ENCODE measurements at regions not wholly inside any gene's neighbourhood (a gene's known extent, or its start where the extent isn't known, plus 50 kb on each side); places are given as distances from the start of the nearest gene placed in this dataset.
A peak's percentile ranks its signal among the peaks of the same experiment; 100 is the strongest.

DNA sequence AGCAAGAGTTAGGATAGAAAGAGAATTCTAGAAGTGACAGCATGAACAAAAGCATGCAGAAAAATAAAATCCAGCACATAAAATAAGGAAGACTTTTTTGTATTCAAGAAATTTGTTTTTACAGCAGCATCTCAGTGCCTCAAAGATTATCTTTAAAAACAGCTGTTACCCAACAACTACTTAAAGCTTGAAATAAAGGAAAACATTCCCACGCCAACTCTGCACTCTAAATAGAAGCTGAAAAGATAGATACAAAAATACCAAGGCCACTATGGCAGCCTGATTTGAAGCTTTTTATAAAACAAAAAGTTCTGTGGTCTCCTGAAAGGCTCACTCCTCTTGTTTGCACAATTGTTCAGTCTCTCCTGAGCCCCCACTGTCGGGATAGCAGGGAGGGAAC is 83.6 kb upstream of the LRRC55 start:
- 89 to 96% methylated on average over 2 of the region's 2 CpGs for WGBS, 2 experiments

DNA sequence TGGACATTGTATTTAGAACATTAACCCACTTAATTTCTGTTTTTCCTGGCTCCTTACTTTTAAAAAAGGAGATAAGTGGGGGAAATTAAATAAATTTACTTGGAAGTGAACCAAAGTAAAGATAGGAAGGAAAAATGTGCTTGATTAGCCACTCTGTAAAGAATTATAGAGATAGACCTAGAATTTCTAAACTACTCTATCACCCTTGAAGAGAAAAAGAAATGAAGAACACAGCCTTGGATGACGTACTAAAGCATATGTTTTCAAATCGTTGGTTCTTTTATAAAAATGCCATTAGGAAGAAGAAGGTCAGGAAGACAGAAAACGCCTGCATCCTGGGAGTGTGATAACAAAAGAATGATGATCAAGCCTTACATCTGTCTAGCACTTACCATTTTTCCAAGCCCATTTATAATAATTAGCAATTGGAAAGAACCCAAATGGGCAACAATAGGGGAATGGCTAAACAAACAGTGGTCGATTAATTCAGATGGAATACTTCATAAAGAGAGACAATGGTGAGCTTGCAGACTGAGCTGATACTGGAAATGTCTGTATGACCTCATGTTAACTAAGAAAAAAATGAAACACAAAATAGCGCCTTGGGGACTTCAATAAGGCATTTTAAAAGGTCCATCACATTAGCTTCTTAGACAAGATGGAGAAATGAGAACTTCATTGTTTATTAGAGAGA is 81.0 kb upstream of the LRRC55 start:
- no peaks in the 10 kb centered on the region for H3K4me1 ChIP-seq (ENCODE audit: control insufficient read depth, insufficient read depth, low read length)
- no peaks in the 10 kb centered on the region for H3K36me3 ChIP-seq (ENCODE audit: control insufficient read depth, insufficient read depth, low read length)
- no peak overlapping the region for H3K27ac ChIP-seq (ENCODE audit: insufficient read depth, low read depth, low read length, poor library complexity, severe bottlenecking)
- H3K9me3 ChIP-seq (ENCODE audit: control insufficient read depth, low read length), result no peaks in the 10 kb centered on the region
- no peaks in the 10 kb centered on the region for H3K27me3 ChIP-seq (ENCODE audit: control insufficient read depth, insufficient read depth, low read length, poor library complexity, severe bottlenecking)
- WGBS, 2 experiments, result 86 to 91% methylated on average over 5 of the region's 5 CpGs
- no peak overlapping the region for H3K4me3 ChIP-seq (ENCODE audit: insufficient read depth, low read depth, low read length)

More for the DNA sequence above, 83.6 kb upstream of the LRRC55 start:
- Histone ChIP-seq H3K36me3 (ENCODE audit: control insufficient read depth, insufficient read depth, low read length) (no peaks in the 10 kb centered on the region), H3K4me3 (ENCODE audit: insufficient read depth, low read depth, low read length) (no peak overlapping the region), H3K9me3 (ENCODE audit: control insufficient read depth, low read length) (no peaks in the 10 kb centered on the region), H3K27me3 (ENCODE audit: control insufficient read depth, insufficient read depth, low read length, poor library complexity, severe bottlenecking) (no peaks in the 10 kb centered on the region), H3K27ac (ENCODE audit: insufficient read depth, low read depth, low read length, poor library complexity, severe bottlenecking) (no peak overlapping the region), H3K4me1 (ENCODE audit: control insufficient read depth, insufficient read depth, low read length) (no peaks in the 10 kb centered on the region)

DNA sequence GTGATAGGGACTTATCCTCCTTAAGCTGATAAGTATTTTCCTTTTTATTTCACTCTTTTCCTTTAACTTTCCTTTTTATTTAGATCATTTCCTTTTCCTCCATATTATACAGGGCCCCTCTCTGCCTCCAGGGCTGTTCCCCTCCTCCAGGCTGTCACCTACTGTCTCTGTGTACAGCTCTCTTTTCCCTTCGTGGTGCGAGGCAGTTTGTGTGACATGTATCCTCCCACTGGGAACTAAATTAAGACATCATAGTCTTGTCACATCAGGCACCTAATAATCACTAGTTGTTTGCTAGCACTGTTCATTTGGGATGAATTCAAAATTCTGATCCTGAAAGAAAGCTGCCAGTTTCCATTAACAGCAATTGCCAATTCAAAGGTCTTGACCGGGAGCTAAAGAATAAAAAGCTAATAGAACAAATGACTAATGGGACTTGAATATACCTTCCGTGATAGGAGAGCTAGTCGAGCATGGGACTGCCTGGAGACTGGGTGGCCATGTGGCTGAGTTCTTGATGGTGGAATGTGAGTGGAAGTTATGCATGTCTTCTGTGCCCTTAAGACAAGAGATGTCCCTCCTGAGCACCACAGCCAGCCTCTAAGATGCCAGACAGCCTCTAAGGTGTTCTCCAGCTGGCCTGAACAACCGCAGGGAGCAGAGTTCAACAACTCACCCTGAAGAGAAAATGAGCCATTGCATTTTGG is 77.7 kb upstream of the LRRC55 start:
- no peaks in the 10 kb centered on the region for H3K36me3 ChIP-seq (ENCODE audit: control insufficient read depth, insufficient read depth, low read length)
- no peaks in the 10 kb centered on the region for H3K27me3 ChIP-seq (ENCODE audit: control insufficient read depth, insufficient read depth, low read length, poor library complexity, severe bottlenecking)
- no peaks in the 10 kb centered on the region for H3K9me3 ChIP-seq (ENCODE audit: control insufficient read depth, low read length)
- no peaks in the 10 kb centered on the region for H3K4me1 ChIP-seq (ENCODE audit: control insufficient read depth, insufficient read depth, low read length)
- no peak overlapping the region for H3K4me3 ChIP-seq (ENCODE audit: insufficient read depth, low read depth, low read length)
- no peak overlapping the region for H3K27ac ChIP-seq (ENCODE audit: insufficient read depth, low read depth, low read length, poor library complexity, severe bottlenecking)
- 90 to 92% methylated on average over 6 of the region's 6 CpGs for WGBS, 2 experiments

DNA sequence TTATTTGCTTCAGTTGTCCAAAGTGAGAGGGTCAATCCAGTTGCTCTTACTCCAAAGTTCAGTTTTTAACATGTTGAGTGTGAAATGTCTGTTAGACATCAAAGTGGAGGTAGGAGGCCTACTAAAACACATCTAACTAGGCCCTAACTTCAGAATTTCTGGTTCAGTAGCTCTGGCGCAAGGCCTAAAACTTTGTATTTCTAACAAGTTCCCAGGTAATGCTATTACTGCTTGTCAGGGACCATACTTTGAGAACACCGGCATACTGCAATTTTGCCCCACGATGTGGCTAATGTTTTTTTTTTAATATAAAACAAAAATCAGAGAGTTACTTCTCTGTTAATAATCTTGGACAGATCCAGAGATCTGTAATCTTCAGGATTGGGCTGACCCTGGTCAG is 72.4 kb upstream of the LRRC55 start:
- H3K27me3 ChIP-seq (ENCODE audit: control insufficient read depth, insufficient read depth, low read length, poor library complexity, severe bottlenecking), result no peaks in the 10 kb centered on the region
- H3K4me3 ChIP-seq (ENCODE audit: insufficient read depth, low read depth, low read length), result no peak overlapping the region
- no peak overlapping the region for H3K27ac ChIP-seq (ENCODE audit: insufficient read depth, low read depth, low read length, poor library complexity, severe bottlenecking)
- WGBS, 2 experiments, result 93 to 94% methylated on average over 1 to 3 of the region's 3 CpGs
- no peaks in the 10 kb centered on the region for H3K36me3 ChIP-seq (ENCODE audit: control insufficient read depth, insufficient read depth, low read length)
- no peaks in the 10 kb centered on the region for H3K9me3 ChIP-seq (ENCODE audit: control insufficient read depth, low read length)
- no peaks in the 10 kb centered on the region for H3K4me1 ChIP-seq (ENCODE audit: control insufficient read depth, insufficient read depth, low read length)

DNA sequence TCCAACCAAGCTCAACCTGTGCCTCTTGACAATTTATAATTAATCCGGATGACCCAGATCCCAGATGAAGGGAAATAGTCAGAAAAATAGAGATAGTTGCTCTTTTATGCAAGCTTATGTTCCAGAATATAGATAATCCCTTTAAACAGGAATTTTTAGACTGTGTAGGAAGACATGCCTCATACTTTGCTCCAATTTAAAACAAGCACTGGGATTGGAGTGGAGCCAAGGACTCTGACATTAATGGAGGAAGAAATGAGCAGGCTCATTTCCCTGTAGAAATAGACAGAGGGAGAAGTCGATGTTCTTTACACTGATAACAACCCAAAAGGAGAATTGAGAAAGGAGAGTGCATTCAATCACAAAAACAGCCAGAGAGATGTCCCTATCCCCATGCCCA is 70.1 kb upstream of the LRRC55 start:
- Histone ChIP-seq H3K9me3 (ENCODE audit: control insufficient read depth, low read length) (no peaks in the 10 kb centered on the region), H3K27me3 (ENCODE audit: control insufficient read depth, insufficient read depth, low read length, poor library complexity, severe bottlenecking) (no peaks in the 10 kb centered on the region), H3K36me3 (ENCODE audit: control insufficient read depth, insufficient read depth, low read length) (no peaks in the 10 kb centered on the region), H3K4me3 (ENCODE audit: insufficient read depth, low read depth, low read length) (no peak overlapping the region), H3K4me1 (ENCODE audit: control insufficient read depth, insufficient read depth, low read length) (no peaks in the 10 kb centered on the region), H3K27ac (ENCODE audit: insufficient read depth, low read depth, low read length, poor library complexity, severe bottlenecking) (no peak overlapping the region)
- 82 to 95% methylated on average over 1 of the region's 2 CpGs for WGBS, 2 experiments

DNA sequence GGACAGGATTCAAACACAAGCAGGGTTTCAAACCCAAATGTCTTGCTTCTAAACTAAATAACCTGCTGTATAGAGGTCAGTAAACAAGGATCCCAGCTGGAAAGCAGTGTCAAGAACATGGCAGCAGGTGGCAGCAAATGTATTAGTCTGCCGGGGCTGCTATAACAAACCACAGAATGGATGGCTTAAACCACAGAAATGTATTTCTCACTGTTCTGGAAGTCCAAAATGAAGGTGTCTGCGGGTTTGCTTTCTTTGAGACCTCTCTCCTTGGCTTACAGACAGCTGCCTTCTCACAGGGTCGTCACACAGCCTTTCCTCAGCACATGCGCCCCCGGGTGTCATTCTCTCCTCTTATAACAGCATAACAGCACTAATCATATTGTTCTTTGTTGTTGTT is 65.1 kb upstream of the LRRC55 start:
- 57 to 75% methylated on average over 3 to 5 of the region's 5 CpGs for WGBS, 2 experiments
- Histone ChIP-seq H3K27ac (ENCODE audit: insufficient read depth, low read depth, low read length, poor library complexity, severe bottlenecking) (no peak overlapping the region), H3K4me1 (ENCODE audit: control insufficient read depth, insufficient read depth, low read length) (peaks cover 2% of the 10 kb centered on the region), H3K4me3 (ENCODE audit: insufficient read depth, low read depth, low read length) (no peak overlapping the region), H3K9me3 (ENCODE audit: control insufficient read depth, low read length) (no peaks in the 10 kb centered on the region), H3K27me3 (ENCODE audit: control insufficient read depth, insufficient read depth, low read length, poor library complexity, severe bottlenecking) (no peaks in the 10 kb centered on the region), H3K36me3 (ENCODE audit: control insufficient read depth, insufficient read depth, low read length) (no peaks in the 10 kb centered on the region)

DNA sequence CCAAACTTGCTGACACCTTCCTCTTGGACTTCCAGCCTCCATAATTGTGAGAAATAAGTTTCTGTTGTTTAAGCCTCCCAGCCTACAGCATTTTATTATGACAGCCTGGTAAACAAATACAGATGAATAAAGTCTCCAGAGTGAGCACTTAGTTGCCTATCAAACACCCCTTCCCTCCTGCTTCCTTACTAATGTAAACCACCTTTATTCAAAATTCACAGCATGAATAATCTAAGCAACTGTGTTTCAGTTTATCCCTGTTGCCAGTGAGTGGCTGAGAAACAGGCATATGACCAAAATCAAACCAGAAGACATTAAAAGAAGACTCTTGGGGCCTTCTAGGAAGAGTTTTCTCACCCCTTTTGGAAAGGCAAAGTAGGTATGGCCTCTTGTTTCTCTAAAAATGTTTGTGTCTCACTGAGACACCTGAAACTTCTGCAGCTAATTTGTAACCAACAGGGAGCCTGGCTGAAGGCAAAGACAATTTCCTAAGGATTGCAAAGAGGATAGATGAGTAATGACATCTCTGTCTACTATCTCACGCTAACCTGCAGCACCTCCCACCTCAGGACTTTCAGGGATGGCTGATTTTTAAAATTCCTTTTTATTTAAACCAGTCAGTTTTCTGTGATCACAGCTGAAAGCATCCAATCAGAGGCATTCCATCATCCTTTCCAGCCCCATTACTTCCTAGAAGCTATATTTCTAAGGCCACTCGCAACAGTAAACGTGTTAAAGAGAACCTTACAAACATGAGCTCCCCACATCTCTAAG is 61.4 kb upstream of the LRRC55 start:
- no peaks in the 10 kb centered on the region for H3K9me3 ChIP-seq (ENCODE audit: control insufficient read depth, low read length)
- 87 to 88% methylated on average over 1 of the region's 3 CpGs for WGBS, 2 experiments

DNA sequence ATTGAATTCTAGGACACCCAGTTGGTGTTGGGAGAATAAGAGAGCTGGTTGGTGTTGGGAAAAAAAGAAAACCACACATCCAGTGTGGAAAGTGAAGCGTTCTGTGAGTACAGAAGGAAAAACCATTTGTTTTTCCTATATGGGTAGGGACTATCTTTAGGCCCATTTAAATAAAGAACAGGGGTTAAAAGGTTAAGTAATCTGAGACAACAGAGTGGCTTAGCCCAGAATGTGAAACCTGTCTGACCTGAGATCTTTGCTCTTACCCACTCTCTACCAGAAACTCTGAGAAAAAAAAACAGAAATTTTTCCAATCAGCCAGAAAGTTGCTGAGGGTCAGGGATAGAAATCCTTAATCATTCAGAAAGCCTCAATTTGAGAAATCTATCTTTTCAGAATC is 59.8 kb upstream of the LRRC55 start:
- Histone ChIP-seq H3K4me1 (ENCODE audit: control insufficient read depth, insufficient read depth, low read length) (peaks cover 39% of the 10 kb centered on the region), H3K4me3 (ENCODE audit: insufficient read depth, low read depth, low read length) (no peak overlapping the region), H3K27ac (ENCODE audit: insufficient read depth, low read depth, low read length, poor library complexity, severe bottlenecking) (no peak overlapping the region), H3K9me3 (ENCODE audit: control insufficient read depth, low read length) (no peaks in the 10 kb centered on the region), H3K27me3 (ENCODE audit: control insufficient read depth, insufficient read depth, low read length, poor library complexity, severe bottlenecking) (no peaks in the 10 kb centered on the region), H3K36me3 (ENCODE audit: control insufficient read depth, insufficient read depth, low read length) (no peaks in the 10 kb centered on the region)
- WGBS, 2 experiments, result 67 to 94% methylated on average over 1 of the region's 1 CpG

More for the DNA sequence above, 61.4 kb upstream of the LRRC55 start:
- no peaks in the 10 kb centered on the region for H3K27me3 ChIP-seq (ENCODE audit: control insufficient read depth, insufficient read depth, low read length, poor library complexity, severe bottlenecking)
- no peak overlapping the region for H3K4me3 ChIP-seq (ENCODE audit: insufficient read depth, low read depth, low read length)
- H3K36me3 ChIP-seq (ENCODE audit: control insufficient read depth, insufficient read depth, low read length), result no peaks in the 10 kb centered on the region
- H3K27ac ChIP-seq (ENCODE audit: insufficient read depth, low read depth, low read length, poor library complexity, severe bottlenecking), result no peak overlapping the region
- peaks cover 38% of the 10 kb centered on the region for H3K4me1 ChIP-seq (ENCODE audit: control insufficient read depth, insufficient read depth, low read length)

DNA sequence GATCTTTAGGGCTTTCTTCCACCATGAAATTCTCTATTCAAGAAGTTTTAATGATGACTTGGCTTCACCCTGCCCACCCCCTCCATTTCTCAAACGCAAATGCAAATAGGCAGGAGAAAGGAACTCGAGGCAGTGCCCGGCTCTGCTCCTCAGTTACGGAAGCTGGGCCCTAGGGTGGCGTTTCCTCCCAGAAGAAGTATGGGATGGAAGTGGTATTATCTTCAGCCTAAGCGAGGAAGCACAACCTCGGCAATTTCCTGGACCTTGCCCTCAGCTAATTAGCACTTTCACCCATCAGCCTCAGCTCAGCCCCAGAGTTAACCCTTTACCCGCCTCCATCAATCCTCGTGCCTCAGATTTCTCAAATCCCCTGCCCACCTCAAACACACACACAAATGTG is 58.2 kb upstream of the LRRC55 start:
- peaks cover 39% of the 10 kb centered on the region for H3K4me1 ChIP-seq (ENCODE audit: control insufficient read depth, insufficient read depth, low read length)
- WGBS, 2 experiments, result 80 to 87% methylated on average over 9 of the region's 9 CpGs
- H3K27ac ChIP-seq (ENCODE audit: insufficient read depth, low read depth, low read length, poor library complexity, severe bottlenecking), result no peak overlapping the region
- H3K4me3 ChIP-seq (ENCODE audit: insufficient read depth, low read depth, low read length), result no peak overlapping the region
- H3K27me3 ChIP-seq (ENCODE audit: control insufficient read depth, insufficient read depth, low read length, poor library complexity, severe bottlenecking), result no peaks in the 10 kb centered on the region
- H3K36me3 ChIP-seq (ENCODE audit: control insufficient read depth, insufficient read depth, low read length), result no peaks in the 10 kb centered on the region
- no peaks in the 10 kb centered on the region for H3K9me3 ChIP-seq (ENCODE audit: control insufficient read depth, low read length)

DNA sequence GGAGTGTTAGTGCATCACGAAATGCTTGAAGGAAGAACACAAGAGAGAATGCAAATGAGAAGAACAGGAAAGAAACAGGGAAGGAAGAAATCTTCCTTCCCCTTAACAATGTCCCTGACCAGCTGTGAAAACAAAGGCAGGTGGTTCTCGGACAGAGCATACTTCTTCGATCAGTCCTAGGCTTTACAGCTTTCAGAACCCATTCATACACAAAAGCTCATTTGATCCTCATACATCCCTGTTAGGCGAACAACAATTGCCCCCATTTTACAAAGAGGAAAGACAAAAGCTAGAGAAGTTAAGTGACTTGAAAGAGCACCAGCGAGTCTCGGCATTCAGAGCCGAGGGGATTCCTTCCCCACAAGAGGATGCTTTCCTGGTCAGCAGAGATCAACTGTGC is 57.2 kb upstream of the LRRC55 start:
- no peaks in the 10 kb centered on the region for H3K9me3 ChIP-seq (ENCODE audit: control insufficient read depth, low read length)
- H3K36me3 ChIP-seq (ENCODE audit: control insufficient read depth, insufficient read depth, low read length), result no peaks in the 10 kb centered on the region
- peak overlapping the region; percentile 89 for H3K27ac ChIP-seq (ENCODE audit: insufficient read depth, low read depth, low read length, poor library complexity, severe bottlenecking)
- WGBS, 2 experiments, result 19 to 20% methylated on average over 7 of the region's 7 CpGs
- H3K4me3 ChIP-seq (ENCODE audit: insufficient read depth, low read depth, low read length), result no peak overlapping the region
- no peaks in the 10 kb centered on the region for H3K27me3 ChIP-seq (ENCODE audit: control insufficient read depth, insufficient read depth, low read length, poor library complexity, severe bottlenecking)
- H3K4me1 ChIP-seq (ENCODE audit: control insufficient read depth, insufficient read depth, low read length), result peaks cover 39% of the 10 kb centered on the region

Measured in ectodermal cell (in vitro differentiated cells).